Sigmoid colon (tissue), 6 donors: ENCODE measurements at regions not wholly inside any gene's neighbourhood (a gene's known extent, or its start where the extent isn't known, plus 50 kb on each side); places are given as distances from the start of the nearest gene placed in this dataset.

Experiments
- DNase-seq: peaks from one replicate; pipeline ENCODE4 v3.0.0-alpha.2; 2019
- H3K27ac ChIP-seq, 4 donors: fragments of 200-600 bp; sonication (generic); one replicate each; pipeline ENCODE4 v1.5.1; 2016 to 2019; ENCODE audit warnings: mild to moderate bottlenecking in 1 of 4
- H3K27me3 ChIP-seq, 3 donors: fragments of 200-600 bp; sonication (generic); one replicate each; pipeline ENCODE4 v1.5.1; 2019; ENCODE audit warnings: mild to moderate bottlenecking in 1 of 3
- H3K36me3 ChIP-seq, 4 donors: fragments of 200-600 bp; sonication (generic); one replicate each; pipeline ENCODE4 v1.5.1; 2016 to 2019
- H3K4me1 ChIP-seq, 4 donors: fragments of 200-600 bp; sonication (generic); one replicate each; pipeline ENCODE4 v1.5.1; 2017 to 2019
- H3K4me3 ChIP-seq, 4 donors: fragments of 200-600 bp; sonication (generic); one replicate each; pipeline ENCODE4 v1.5.1; 2017 to 2019; ENCODE audit warnings: mild to moderate bottlenecking in 2 of 4, moderate library complexity in 1 of 4
- H3K9me3 ChIP-seq, 4 donors: fragments of 200-600 bp in 3 of 4; sonication (generic) in 3 of 4; one replicate each; pipeline versions ENCODE4 v1.5.1 to v1.6.1; 2013 to 2019
- CTCF ChIP-seq, 4 experiments: fragments of 450-650 bp in 3 of 4; fragments of 200-600 bp in 1 of 4; IDR thresholded peaks; one replicate each; pipeline ENCODE4 v1.5.1; 2016 to 2019; ENCODE audit warnings: antibody characterized with exemption in 4 of 4, mild to moderate bottlenecking in 3 of 4, moderate library complexity in 2 of 4
- EP300 ChIP-seq, 4 donors: sonication (generic); formaldehyde crosslinking; IDR thresholded peaks; one replicate each; pipeline ENCODE4 v1.6.1; 2017; ENCODE audit warnings: antibody characterized with exemption in 4 of 4
- POLR2A ChIP-seq, 2 donors: fragments of 450-650 bp; IDR thresholded peaks; one replicate each; pipeline ENCODE4 v1.6.1; 2016; ENCODE audit warnings: antibody characterized with exemption in 2 of 2, mild to moderate bottlenecking in 2 of 2, moderate library complexity in 2 of 2
- POLR2AphosphoS5 ChIP-seq, 4 donors: sonication (generic); formaldehyde crosslinking; IDR thresholded peaks; one replicate each; pipeline ENCODE4 v1.6.1; 2017; ENCODE audit warnings: antibody characterized with exemption in 4 of 4
- WGBS, 2 donors: extraction: QIAGEN DNeasy Blood & Tissue Kit; methylation state at CpG; one replicate each; pipeline ENCODE4 v1.1.7; 2013; 5-methylcytosine and 5-hydroxymethylcytosine counted together
- intact Hi-C: fragments of 100-400 bp; cut with DNase I; formaldehyde crosslinking; loops from one replicate; pipeline ENCODE4 v1.15.1; 2023
- donor health status: healthy with polysubstance abuse.
- donor health status: healthy.

- Histone ChIP-seq H3K36me3 (no peaks in the 10 kb centered on the region), H3K27me3 (peaks cover 3 to 49% (median 9%) of the 10 kb centered on the region in 3 donors), H3K4me1 (no peaks in the 10 kb centered on the region), H3K4me3 (no peak overlapping the region), H3K27ac (no peak overlapping the region), H3K9me3 (no peaks in the 10 kb centered on the region)
- WGBS, 2 donors, result 20 to 21% methylated on average over 11 of the region's 11 CpGs
- no peak for DNase-seq
- intact Hi-C loops, result loop anchor here (5.0 kb wide), 2 partner anchors 203 to 642 kb away; no protein-coding TSS in a partner anchor
- no peak for TF ChIP-seq POLR2AphosphoS5 (IDR thresholded peaks at IDR 0.05)
- no peak for TF ChIP-seq POLR2A (IDR thresholded peaks at IDR 0.05)
- no peak for TF ChIP-seq EP300 (IDR thresholded peaks at IDR 0.05)
- no peak for TF ChIP-seq CTCF (IDR thresholded peaks at IDR 0.05)
These were observed 102.2 kb upstream of the EXOC2 start for GRCh38 chr6:795046-795685.

- no peak overlapping the region for H3K4me3 ChIP-seq
- intact Hi-C loops, result no loop called here
- no peaks in the 10 kb centered on the region for H3K9me3 ChIP-seq
- TF ChIP-seq CTCF (IDR thresholded peaks at IDR 0.05), result no peak
- no peak for TF ChIP-seq EP300 (IDR thresholded peaks at IDR 0.05)
- TF ChIP-seq POLR2A (IDR thresholded peaks at IDR 0.05), result no peak
- no peak for TF ChIP-seq POLR2AphosphoS5 (IDR thresholded peaks at IDR 0.05)
- WGBS, 2 donors, result 78% methylated on average over 13 of the region's 13 CpGs
- H3K27ac ChIP-seq, result no peak overlapping the region
- H3K4me1 ChIP-seq, result no peaks in the 10 kb centered on the region
- H3K36me3 ChIP-seq, result no peaks in the 10 kb centered on the region
- H3K27me3 ChIP-seq, result peaks cover 3 to 50% (median 7%) of the 10 kb centered on the region in 3 donors
- DNase-seq, result no peak
These were observed 100.3 kb upstream of the EXOC2 start for GRCh38 chr6:793261-793660.

- TF ChIP-seq POLR2AphosphoS5 (IDR thresholded peaks at IDR 0.05) (no peak), CTCF (IDR thresholded peaks at IDR 0.05) (no peak), EP300 (IDR thresholded peaks at IDR 0.05) (no peak), POLR2A (IDR thresholded peaks at IDR 0.05) (no peak)
- intact Hi-C loops, result no loop called here
These were observed 99.7 kb upstream of the EXOC2 start for GRCh38 chr6:792662-793061.

GRCh38 chr6:788058-788457 lies 95.1 kb upstream of the EXOC2 start:
- H3K4me3 ChIP-seq, result no peak overlapping the region
- no peak overlapping the region for H3K27ac ChIP-seq
- WGBS, 2 donors, result 46 to 75% methylated on average over 8 of the region's 8 CpGs
- no peaks in the 10 kb centered on the region for H3K9me3 ChIP-seq
- no peaks in the 10 kb centered on the region for H3K4me1 ChIP-seq
- intact Hi-C loops, result loop anchor here (5.0 kb wide), 1 partner anchor 161 kb away; no protein-coding TSS in a partner anchor
- peaks cover 0 to 26% (median 0%) of the 10 kb centered on the region in 3 donors for H3K27me3 ChIP-seq
- DNase-seq, result no peak
- H3K36me3 ChIP-seq, result no peaks in the 10 kb centered on the region
- no peak for TF ChIP-seq EP300 (IDR thresholded peaks at IDR 0.05)
- no peak for TF ChIP-seq POLR2AphosphoS5 (IDR thresholded peaks at IDR 0.05)
- no peak for TF ChIP-seq CTCF (IDR thresholded peaks at IDR 0.05)
- no peak for TF ChIP-seq POLR2A (IDR thresholded peaks at IDR 0.05)

More at GRCh38 chr6:792662-793061, 99.7 kb upstream of the EXOC2 start:
- Histone ChIP-seq H3K27ac (no peak overlapping the region), H3K4me3 (no peak overlapping the region), H3K4me1 (no peaks in the 10 kb centered on the region), H3K9me3 (no peaks in the 10 kb centered on the region), H3K36me3 (no peaks in the 10 kb centered on the region), H3K27me3 (peaks cover under 1 to 50% (median 3%) of the 10 kb centered on the region in 3 donors)
- 76 to 86% methylated on average over 11 of the region's 11 CpGs for WGBS, 2 donors
- DNase-seq, result no peak
